Inflammatory macrophage treated with lipopolysaccharide for 1 hour (primary cell): ENCODE measurements at regions not wholly inside any gene's neighbourhood (a gene's known extent, or its start where the extent isn't known, plus 50 kb on each side); places are given as distances from the start of the nearest gene placed in this dataset.
"Not testable (repeated sequence)": the region's sequence is repeated elsewhere in the genome, so short reads cannot be mapped to it uniquely, and the experiment has no call there.

Source experiments
- DNase-seq, 2 donors: peaks; one replicate each; pipeline ENCODE4 v3.0.0-alpha.2; 2020 to 2022

DNA sequence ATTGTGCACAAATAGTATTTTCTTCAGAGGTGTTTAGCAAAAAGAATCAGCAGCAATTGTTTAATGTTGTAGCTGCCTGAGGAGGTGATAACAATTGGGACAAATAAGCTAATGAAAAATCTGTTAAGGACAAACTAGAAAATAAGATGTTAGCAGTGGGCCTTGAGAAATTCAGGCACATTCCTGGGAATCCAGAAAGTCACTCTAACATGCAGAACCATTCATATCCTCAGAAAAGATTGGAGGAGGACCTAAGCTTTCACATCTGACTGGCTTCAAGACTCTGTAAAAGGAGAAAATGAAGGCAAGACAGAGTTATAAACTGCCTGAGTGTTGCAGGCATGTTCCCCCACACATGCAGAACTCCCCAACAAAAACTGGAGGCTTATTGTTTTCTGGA is 353.5 kb upstream of the RGPD4 start:
- DNase-seq, result no peak

DNA sequence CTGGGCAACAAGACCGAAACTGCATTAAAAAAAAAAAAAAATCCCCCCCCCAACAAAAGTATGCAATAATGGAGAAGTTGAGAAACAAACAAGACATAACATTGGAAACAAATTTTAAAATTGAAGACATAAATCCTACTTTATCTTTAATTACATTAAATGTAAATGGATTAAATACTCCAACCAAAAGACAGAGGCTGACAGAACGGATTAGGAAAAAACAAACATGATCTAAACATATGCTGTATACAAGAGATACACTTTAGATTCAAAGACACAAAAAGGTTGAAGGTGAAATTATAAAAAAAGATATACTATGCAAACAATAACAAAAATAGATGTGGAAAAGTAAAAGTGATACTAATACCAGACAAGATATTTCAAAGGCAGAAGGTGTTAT is 350.8 kb upstream of the RGPD4 start:
- DNase-seq, result no peak

DNA sequence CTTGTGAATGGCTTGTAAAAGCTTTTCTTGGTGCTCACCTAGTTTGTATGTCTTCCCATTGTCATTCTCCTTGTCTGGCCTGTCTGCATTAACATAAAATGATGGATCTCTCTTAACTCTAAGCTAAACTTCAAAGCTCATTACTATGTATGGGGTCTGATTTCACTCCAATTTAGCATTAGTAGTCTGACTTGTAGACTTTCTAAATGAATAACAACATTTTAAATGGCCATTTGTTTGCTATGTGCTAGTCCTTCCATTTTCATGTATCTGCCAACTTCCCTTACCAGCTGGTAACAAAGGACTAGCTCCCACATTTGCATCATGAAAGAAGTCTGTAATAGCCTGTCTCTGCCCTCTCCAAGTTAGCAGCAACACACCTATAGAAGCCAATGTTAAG is 324.2 kb upstream of the RGPD4 start:
- no peak for DNase-seq

DNA sequence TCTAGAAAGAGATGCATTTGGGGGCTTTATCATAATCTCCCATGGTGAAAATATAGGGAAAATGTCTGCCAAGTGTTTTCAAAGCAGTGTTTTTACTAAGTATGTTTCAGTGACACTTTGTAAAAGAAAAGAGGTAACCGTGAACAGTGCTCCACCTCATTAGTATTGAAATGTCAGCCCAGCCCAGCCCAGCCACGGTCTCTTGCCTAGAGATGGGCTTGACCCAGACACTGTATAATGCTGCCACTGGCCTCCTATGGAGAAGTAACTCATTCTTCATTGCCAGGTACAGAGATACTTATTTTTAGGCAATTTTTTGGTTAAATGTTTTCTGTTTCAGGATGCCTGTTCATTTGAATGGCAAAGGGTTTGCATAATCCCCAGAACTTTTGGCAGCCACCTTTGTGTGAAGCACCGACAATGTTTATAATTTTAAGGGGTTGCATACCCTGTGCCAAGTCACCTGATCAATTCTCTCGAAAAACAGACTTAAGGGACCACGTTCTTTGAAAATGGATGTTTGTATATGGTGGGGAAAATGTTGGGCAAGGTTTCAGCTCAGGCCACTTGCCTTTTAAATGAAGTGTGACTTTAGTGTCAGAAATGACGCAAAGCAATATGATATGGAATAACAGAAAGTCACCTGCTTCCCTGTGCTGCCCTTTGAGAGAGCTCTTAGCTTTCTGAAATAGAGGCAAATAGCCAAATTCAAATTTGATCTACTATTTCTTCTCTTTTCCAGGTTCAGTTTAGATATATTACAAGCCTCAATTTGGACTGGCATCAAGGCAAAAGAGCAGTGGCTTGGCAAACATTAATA is 314.5 kb upstream of the RGPD4 start:
- no peak for DNase-seq

DNA sequence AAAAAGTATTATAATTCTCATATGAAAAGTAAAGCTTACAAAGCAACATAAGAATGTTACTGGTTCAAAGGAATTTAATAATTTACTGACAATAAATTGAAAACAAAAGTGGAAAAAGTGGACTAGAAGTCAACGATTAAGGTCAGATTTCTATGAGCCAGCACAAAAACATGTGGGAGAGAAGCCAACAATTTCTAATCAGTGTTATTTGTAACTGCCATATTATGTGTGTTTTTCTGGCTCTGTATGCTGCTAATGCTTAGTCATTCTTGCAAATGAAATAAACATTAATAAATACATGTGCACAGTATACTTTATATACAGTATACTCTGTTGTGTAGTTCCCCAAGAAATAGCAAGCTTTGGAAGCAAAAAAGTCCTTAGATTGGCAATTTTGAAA is 301.3 kb upstream of the RGPD4 start:
- no peak for DNase-seq

DNA sequence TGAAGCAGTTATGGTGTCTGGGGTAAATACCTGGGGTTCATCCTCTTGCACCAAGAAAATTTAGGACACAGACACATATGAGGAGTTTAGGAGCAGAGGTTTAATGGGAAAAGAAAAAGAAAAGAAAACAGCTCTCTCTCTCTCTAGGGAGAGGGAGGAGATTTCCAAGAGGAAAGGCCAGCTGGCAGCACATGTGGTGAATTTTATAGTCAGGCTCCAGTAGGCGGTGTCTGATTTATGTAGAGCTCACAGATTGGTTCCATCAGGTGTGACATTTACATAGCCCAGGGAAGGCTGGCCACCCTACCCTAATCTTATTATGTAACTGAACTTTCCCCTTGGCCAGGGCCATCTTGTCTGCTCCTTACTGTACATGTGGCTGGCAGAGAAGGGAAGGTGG is 297.5 kb upstream of the RGPD4 start:
- DNase-seq, result no peak

DNA sequence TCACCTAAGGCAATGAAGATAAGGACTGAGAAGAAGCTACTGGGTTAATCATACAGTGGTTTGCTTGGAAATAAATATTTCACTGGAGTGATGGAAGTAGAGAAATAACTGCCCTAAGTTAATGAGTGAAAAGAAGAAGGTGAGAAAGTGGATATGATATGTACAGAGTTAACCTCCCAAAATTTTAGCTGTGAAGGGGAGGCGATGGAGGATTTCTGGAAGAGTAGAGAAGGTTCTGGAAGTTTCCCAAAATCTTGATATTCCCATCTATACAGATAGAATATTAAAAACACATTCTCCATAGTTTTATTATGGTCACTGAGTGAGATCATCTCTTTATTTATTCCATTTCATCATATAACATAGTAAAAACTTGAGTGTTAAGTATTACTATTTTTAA is 296.6 kb upstream of the RGPD4 start:
- no peak for DNase-seq

DNA sequence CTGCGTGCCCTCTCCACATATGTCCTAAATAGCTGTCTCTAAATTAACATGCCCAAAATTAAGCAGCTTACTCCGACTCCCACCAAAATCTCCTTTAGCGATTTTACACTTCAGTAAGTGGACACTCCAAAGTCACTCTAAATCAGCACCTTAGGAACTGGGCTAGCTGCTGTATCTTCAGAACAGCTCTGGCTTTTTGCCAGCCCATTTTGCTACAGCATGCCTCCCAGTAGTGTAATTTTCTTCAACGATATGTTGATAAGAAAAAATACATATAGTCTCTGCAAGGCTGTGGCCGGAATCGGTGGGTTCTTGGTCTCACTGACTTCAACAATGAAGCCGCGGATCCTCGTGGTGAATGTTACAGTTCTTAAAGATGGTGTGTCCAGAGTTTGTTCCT is 291.8 kb upstream of the RGPD4 start:
- DNase-seq, result no peak

DNA sequence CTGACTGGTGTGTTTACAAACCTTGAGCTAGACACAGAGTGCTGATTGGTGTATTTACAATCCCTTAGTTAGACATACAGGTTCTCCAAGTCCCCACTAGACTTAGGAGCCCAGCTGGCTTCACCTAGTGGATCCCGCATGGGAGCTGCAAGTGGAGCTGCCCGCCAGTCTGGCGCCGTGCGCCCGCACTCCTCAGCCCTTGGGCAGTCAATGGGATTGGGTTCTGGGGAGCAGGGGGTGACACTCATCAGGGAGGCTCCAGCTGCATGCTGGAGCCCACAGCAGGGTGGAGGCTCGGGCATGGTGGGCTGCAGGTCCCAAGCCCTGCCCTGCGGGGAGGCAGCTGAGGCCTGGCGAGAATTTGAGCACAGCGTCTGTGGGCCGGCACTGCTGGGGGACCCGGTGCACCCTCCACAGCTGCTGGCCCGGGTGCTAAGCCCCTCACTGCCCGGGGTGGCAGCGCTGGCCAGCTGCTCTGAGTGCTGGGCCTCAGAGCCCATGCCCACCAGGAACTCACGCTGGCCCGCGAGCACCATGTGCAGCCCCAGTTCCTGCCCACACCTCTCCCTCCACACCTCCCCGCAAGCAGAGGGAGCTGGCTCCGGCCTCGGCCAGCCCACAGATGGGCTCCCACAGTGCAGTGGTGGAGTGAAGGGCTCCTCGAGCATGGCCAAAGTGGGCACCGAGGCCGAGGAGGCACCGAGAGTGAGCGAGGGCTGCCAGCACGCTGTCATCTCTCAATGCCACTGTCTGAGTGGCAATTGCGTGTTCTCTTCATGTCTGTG is 290.6 kb upstream of the RGPD4 start:
- not testable (repeated sequence) for DNase-seq

DNA sequence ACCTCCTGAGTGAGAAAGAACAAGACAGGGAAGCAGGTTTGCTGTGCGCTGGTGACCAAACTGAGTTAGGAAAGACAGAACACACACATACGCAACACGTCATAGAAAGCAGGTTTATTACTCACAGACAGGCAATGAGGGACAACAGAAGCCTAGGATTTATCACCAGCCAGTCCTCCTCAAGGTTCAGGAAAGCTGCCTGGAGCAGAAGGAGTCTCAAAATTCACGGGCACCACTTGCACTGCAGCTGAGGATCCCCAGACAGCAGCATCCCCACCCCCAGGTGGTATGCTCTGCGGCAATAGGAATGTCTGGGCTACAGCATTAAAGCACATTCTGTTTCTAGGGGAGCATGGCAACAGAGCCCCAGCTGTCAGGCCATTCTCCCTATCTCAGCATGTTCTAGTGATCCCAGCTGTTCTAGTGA is 284.4 kb upstream of the RGPD4 start:
- no peak for DNase-seq

DNA sequence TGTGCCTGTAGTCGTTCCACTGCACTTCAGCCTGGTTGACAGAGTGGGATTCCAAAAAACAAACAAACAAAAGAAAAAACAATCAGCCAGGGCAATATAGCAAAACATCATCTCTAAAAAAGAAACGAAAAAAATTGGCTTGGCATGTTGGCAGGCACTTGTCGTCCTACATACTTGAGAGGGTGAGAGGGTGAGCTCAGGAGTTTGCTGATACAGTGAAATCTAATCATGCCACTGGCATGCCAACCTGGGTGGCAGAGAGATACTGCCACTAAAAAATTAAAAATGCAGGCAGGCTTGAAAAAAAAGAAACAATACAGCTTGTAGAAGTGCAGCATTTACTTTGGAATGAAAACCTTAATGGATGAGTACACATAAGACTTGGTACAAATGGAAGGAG is 282.9 kb upstream of the RGPD4 start:
- no peak for DNase-seq

DNA sequence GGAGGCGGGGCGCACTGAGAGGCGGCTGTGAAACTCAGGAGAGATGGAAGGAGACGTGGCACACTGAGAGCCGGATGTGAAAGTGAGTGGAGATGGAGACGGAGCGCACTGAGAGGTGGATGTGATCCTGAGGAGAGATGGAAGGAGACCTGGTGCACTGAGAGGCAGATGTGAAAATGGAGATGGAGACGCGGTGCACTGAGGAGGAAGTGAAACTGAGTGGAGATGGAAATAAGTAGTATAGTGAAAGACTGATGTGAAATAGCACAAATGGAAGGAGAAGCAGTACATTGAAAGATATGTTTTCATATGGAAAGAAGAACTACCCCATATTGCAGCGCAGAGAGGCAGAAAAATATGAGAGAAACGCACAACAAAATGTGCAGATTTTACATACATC is 281.6 kb upstream of the RGPD4 start:
- DNase-seq, result no peak

DNA sequence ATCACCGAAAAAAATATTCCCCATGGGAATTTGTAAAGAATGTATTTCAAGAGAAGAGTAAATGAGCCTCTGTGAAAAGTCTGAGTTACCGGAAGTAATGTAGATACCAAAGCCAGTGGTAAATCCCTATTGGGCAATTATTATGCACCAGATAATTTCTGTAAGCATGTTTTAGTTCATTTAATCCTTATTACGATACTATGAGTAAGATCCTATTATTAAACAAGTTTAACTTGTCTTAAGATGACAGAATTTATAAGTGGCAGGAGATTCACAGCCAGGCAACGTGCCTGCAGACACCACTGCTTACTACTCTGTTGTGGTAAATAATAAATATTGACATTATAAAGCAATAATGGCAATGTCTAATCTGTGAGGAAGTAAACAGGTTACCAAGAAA is 280.8 kb upstream of the RGPD4 start:
- no peak for DNase-seq

DNA sequence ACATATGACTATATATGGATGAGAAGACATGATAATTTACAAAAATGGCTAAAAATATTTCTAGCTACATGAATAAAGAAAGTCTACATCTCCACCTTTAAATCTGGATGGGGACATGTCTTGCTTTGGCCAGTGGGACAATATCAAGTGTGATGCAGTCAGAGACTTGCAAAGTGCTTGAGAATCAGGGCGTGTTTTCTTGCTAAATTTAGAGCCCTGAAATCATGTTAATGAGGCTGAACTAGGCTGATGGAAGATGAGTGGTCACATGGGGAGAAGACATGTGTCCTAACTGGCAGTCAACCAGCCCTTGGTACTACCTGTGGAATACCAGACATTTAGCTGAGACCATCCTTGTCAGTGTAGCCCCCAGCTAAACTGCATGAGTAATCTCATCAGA is 278.5 kb upstream of the RGPD4 start:
- DNase-seq, result no peak

DNA sequence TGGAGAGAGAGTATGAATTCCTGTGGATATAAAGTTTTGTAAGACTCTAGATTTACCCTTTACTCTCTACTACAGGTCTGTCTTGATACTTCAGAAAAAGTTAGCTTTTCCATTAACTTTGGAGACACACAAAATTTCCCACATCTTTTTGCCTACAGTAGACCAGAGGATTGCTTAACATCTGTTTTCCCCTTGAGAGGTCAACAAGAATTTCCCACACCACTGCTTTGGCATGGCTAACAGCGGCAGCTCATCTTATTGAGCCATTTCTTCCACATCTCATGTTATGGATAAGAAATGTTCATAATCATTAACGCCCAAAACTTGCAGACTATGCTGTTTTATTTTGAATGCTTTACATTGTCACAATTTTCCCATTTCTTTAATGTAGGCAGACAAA is 273.6 kb upstream of the RGPD4 start:
- no peak for DNase-seq

DNA sequence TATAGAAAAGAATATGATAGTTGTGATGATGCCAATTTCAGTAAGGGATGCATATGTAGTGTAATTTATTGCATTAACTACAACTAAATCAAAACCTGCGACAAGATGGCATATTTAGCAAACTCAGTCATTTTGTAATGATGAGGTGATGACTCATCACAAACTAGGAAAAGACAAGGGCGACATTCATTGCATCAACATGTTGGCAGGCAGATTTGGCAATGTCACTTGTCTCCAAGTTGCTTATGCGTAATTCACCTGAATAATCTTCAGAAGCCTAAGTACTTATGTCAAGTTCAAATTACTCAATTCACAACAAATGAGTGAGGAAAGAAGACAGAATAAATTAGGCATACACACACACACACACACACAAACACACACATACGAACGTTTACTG is 273.2 kb upstream of the RGPD4 start:
- no peak for DNase-seq

DNA sequence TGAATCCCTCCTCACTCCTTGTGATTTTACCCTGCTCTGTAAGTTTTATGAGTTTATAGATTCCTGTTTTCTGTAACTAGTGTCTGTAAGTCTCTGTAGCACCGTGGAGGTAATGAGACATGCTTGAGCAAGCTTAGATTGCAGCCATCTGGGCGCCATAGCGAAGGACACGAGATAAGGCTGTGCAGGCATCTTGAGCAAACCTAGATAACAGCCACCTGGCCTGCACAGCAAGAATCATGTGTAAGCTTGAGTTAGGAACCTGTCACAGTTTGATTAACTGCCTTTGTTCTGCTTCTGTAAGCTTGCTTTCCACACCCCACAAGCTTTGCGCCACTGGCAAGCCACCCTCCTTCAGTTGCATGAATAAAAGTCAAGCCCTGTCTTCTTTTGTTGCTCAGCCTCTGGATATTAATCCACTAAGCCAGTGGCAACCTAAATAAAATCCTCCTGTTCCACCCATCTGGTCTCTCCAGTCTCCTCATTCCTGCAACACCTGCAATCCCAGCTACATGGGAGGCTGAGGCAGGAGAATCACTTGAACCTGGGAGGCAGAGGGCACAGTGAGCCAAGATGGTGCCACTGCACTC is 270.6 kb upstream of the RGPD4 start:
- no peak for DNase-seq

DNA sequence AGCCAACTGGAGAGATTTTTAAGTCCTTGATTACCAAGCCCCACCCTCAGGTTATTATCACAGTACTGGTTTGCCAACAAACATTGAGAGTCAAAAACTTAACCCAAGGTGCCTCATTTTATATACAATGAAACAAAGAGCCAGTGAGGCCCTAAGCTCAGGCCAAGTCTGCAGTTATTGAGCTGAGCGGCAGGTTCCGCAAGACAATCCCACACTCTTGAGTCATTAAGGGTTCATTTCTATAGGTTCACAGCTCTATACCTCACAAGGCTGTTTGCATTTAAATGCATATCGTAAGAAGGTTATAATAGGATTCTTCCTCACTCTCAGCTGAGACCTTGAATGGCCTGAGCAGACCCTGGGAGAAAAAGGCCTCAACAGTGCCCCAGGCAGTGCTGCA is 268.4 kb upstream of the RGPD4 start:
- no peak for DNase-seq

DNA sequence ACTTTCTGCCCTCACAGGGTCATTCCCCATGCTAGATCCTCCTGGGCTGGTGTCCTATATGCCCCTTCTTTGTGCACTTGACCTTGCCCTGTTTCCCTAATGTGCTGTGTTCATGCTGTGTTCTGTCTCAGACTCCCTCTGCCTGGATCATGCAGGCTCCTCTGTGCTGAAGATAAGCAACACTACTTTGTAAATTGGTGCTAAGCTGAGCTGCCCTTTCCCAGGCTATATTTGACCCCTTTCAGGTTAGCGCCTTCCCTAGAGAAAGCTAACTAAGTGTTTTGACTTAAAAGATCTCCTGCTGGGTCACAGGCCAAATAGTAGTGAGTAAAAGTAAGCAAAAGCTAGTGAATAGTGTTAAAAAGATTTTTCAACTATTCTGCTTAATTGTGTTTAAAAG is 257.2 kb upstream of the RGPD4 start:
- no peak for DNase-seq

DNA sequence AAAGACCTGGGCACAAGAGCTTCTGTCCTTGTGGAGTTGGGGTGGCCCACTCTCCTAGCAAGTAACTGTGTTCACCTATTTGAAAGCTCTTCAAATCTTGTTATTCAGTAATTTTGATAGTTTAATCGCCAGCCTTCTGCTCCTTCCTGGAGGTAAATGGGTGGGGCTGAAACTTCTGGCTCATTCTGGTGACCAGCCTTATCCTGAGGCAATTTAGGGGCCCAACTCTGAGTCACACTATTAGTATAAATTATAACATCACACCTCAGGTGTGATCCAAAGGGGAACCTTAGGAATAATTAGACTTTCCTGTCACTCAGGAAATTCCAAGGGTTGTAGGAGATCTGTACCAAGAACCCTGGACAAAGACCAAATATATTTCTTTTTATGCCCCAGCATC is 255.8 kb upstream of the RGPD4 start:
- DNase-seq, result no peak

DNA sequence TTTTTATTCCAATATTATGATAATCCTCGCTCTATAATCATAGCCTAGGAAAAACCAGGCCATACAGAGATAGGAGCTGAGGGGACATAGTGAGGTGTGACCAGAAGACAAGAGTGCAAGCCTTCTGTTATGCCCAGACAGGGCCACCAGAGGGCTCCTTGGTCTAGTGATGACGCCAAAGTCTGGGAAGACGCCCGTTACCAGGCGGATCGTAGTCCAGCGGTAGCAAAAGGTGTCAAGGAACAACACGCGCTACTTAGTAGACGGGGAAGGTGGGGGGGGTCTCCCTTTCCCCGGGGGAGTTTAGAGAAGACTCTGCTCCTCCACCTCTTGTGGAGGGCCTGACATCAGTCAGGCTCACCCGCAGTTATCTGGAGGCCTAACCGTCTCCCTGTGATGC is 253.8 kb upstream of the RGPD4 start:
- DNase-seq, result not testable (repeated sequence)

DNA sequence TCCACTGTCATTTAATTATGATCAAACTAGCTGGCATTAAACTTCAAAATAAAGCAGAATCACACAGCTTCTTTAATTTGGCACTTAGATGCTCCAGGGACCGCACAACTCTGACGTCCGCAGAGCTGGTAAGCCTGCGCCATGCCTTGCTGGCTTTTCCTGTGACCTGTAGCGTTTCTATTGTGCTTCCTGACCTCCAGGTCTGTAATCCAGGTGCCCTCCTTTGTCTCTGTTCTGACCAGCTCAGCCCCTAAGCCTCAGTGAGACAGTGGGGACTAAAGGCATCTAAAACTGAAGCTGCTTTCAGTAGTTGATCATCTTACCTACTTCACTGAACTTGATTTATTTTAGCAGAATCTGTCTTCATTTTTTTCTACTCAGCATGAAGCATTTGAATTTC is 249.7 kb upstream of the RGPD4 start:
- no peak for DNase-seq

DNA sequence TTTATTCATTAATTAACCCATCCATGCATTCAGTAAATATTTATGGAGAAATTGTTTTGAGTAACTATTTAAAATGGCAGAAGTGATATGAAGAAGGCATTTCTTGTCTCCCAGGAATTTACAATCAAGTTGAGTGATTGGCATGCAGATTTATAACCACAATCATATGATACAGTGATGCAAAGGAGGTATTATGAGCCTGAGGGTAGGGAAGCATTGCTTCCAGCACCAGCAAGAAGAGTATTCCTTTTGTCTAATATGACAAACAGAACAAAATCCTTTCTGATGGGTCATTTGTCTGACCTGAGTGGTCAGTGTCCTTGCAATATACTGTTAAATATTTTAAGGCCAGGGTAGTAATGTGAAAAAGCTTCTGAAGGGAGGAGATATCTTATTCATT is 244.2 kb upstream of the RGPD4 start:
- DNase-seq, result no peak

DNA sequence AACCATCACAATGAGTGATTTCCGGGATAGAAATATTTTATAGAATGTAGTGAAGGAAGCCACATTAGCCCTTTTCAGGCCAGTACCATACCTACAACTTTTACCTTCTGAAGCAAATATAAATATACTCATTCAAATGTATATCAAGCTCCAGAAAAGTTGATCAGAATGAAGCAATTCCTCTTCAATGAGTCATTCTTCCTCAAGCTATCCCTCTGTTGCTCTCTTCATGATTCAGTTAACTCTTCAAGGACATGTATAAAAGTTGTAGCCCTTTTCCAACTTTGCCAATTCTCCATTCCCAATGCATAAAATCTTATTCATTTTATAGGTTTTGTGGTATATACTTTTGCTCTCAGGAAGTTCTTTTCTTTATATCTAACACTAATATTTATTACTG is 242.1 kb upstream of the RGPD4 start:
- no peak for DNase-seq
